ENCODE measurements at regions not wholly inside any gene's neighbourhood (a gene's known extent, or its start where the extent isn't known, plus 50 kb on each side); places are given as distances from the start of the nearest gene placed in this dataset.

GRCh38 chr4:184891816-184892397 is 66.1 kb upstream of the ACSL1 start:
- H3K27ac ChIP-seq (ENCODE audit: control insufficient read depth, insufficient read depth), result no peak overlapping the region
- H3K36me3 ChIP-seq (ENCODE audit: control insufficient read depth in 2 of 2, insufficient read depth in 2 of 2, low read length in 1 of 2), result no peaks in the 10 kb centered on the region
- ChIA-PET RAD21 (ENCODE audit: unreplicated experiment) (interaction anchor here (1.3 kb wide), 1 partner anchor 146 kb away, joined by 3 read pairs; no protein-coding TSS in a partner anchor), POLR2A (interaction anchor here (0.6 to 1.1 kb wide), 2 partner anchors 36 to 112 kb away, joined by 4 to 5 read pairs; no protein-coding TSS in a partner anchor), SMC1A (ENCODE audit: uncharacterized antibody, unreplicated experiment) (interaction anchor here (0.7 to 1.4 kb wide), 2 partner anchors 15 to 82 kb away, joined by 3 read pairs; no protein-coding TSS in a partner anchor), CTCF (no interaction called here)
- TF ChIP-seq USF2 (IDR thresholded peaks at IDR 0.05; ENCODE audit: borderline replicate concordance, low read depth, low read length) (no peak), NR2C2 (IDR thresholded peaks at IDR 0.05; ENCODE audit: borderline replicate concordance, control insufficient read depth, insufficient read length, low read depth) (no peak), TBL1XR1 (IDR thresholded peaks at IDR 0.05; ENCODE audit: low read depth, low read length) (no peak), ZNF622 (IDR thresholded peaks at IDR 0.05) (no peak)
- peaks cover 7% of the 10 kb centered on the region for H3K4me1 ChIP-seq (ENCODE audit: control insufficient read depth, insufficient read depth, low read length)
- BruUV-seq (replicated peaks), result no TSS peak
- no peak overlapping the region for H3K4me2 ChIP-seq (ENCODE audit: control insufficient read depth, insufficient read depth)
- intact Hi-C loops (cut with micrococcal nuclease; ENCODE audit: unreplicated experiment), result no loop called here
- in situ Hi-C loops (cut with MboI), result no loop called here
- H4K20me1 ChIP-seq (ENCODE audit: control insufficient read depth, insufficient read depth), result no peaks in the 10 kb centered on the region
- no peaks in the 10 kb centered on the region for H3K27me3 ChIP-seq (replicated peaks in 1 of 2; ENCODE audit: control insufficient read depth in 2 of 2, insufficient read depth in 2 of 2, low read length in 1 of 2)
- WGBS (ENCODE audit: insufficient coverage, insufficient replicate concordance, low lambda C conversion rate, missing lambda C conversion rate), result 95% methylated on average over 2 of the region's 2 CpGs
- ATAC-seq (no peak), DNase-seq (ENCODE audit: low read depth, low spot score) (no peak), FAIRE-seq (no peak)
- no peak overlapping the region for H3K9ac ChIP-seq (ENCODE audit: control insufficient read depth, insufficient read depth, low read length)
- no peaks in the 10 kb centered on the region for H3K9me3 ChIP-seq (replicated peaks; ENCODE audit: control insufficient read depth, insufficient read depth, low read length)
- no peaks in the 10 kb centered on the region for H3K79me2 ChIP-seq (ENCODE audit: control insufficient read depth, insufficient read depth, low read length)
- H3K4me3 ChIP-seq, result no peak overlapping the region
- no peak overlapping the region for H2AFZ ChIP-seq (ENCODE audit: control insufficient read depth, low read depth, low read length)

GRCh38 chr4:184892999-184893398 is 67.2 kb upstream of the ACSL1 start:
- ATAC-seq (no peak), DNase-seq (ENCODE audit: low read depth, low spot score) (no peak), FAIRE-seq (no peak)
- CTCF ChIA-PET, result interaction anchor here (1.6 kb wide), 1 partner anchor 112 kb away, joined by 3 read pairs; no protein-coding TSS in a partner anchor
- no peaks in the 10 kb centered on the region for H3K9me3 ChIP-seq (replicated peaks; ENCODE audit: control insufficient read depth, insufficient read depth, low read length)
- no peak overlapping the region for H2AFZ ChIP-seq (ENCODE audit: control insufficient read depth, low read depth, low read length)
- in situ Hi-C loops (cut with MboI), result no loop called here
- intact Hi-C loops (cut with micrococcal nuclease; ENCODE audit: unreplicated experiment), result no loop called here
- no TSS peak for BruUV-seq (replicated peaks)
- POLR2A ChIA-PET, result no interaction called here
- H3K4me3 ChIP-seq, result no peak overlapping the region
- 81% methylated on average over 3 of the region's 3 CpGs for WGBS (ENCODE audit: insufficient coverage, insufficient replicate concordance, low lambda C conversion rate, missing lambda C conversion rate)
- H4K20me1 ChIP-seq (ENCODE audit: control insufficient read depth, insufficient read depth), result no peaks in the 10 kb centered on the region
- RAD21 ChIA-PET (ENCODE audit: unreplicated experiment), result interaction anchor here (1.3 to 1.7 kb wide), 2 partner anchors 11 to 147 kb away, joined by 3 read pairs; no protein-coding TSS in a partner anchor
- no peak overlapping the region for H3K4me2 ChIP-seq (ENCODE audit: control insufficient read depth, insufficient read depth)
- no peaks in the 10 kb centered on the region for H3K27me3 ChIP-seq (replicated peaks in 1 of 2; ENCODE audit: control insufficient read depth in 2 of 2, insufficient read depth in 2 of 2, low read length in 1 of 2)
- H3K4me1 ChIP-seq (ENCODE audit: control insufficient read depth, insufficient read depth, low read length), result peaks cover 15% of the 10 kb centered on the region
- no peaks in the 10 kb centered on the region for H3K79me2 ChIP-seq (ENCODE audit: control insufficient read depth, insufficient read depth, low read length)
- no peak overlapping the region for H3K27ac ChIP-seq (ENCODE audit: control insufficient read depth, insufficient read depth)
- no peaks in the 10 kb centered on the region for H3K36me3 ChIP-seq (ENCODE audit: control insufficient read depth in 2 of 2, insufficient read depth in 2 of 2, low read length in 1 of 2)
- SMC1A ChIA-PET (ENCODE audit: uncharacterized antibody, unreplicated experiment), result interaction anchor here (0.9 to 2.2 kb wide), 3 partner anchors 13 to 72 kb away, joined by 3 to 12 read pairs (median 3); no protein-coding TSS in a partner anchor
- no peak overlapping the region for H3K9ac ChIP-seq (ENCODE audit: control insufficient read depth, insufficient read depth, low read length)
- TF ChIP-seq MTA3 (IDR thresholded peaks at IDR 0.05; ENCODE audit: borderline replicate concordance, low read length) (no peak), CEBPB (IDR thresholded peaks at IDR 0.05; ENCODE audit: borderline replicate concordance in 1 of 2, low read depth in 2 of 2, low read length in 2 of 2) (no peak), SUZ12 (IDR thresholded peaks at IDR 0.05; ENCODE audit: unreplicated experiment) (no peak), E4F1 (IDR thresholded peaks at IDR 0.05; ENCODE audit: borderline replicate concordance, partially characterized antibody) (no peak), TCF3 (IDR thresholded peaks at IDR 0.05; ENCODE audit: borderline replicate concordance, insufficient read depth, low read depth, low read length) (no peak), EP300 (IDR thresholded peaks at IDR 0.05; ENCODE audit: borderline replicate concordance in 1 of 2, control insufficient read depth in 1 of 2, low read depth in 2 of 2, low read length in 2 of 2) (no peak), SMAD5 (IDR thresholded peaks at IDR 0.05; ENCODE audit: low read depth) (no peak), SUPT20H (IDR thresholded peaks at IDR 0.05; ENCODE audit: borderline replicate concordance, control insufficient read depth, low read depth, low read length) (no peak), TBL1XR1 (IDR thresholded peaks at IDR 0.05; ENCODE audit: low read depth, low read length) (no peak)
